Parathyroid adenoma (tissue), 2 donors: ENCODE measurements at regions not wholly inside any gene's neighbourhood (a gene's known extent, or its start where the extent isn't known, plus 50 kb on each side); places are given as distances from the start of the nearest gene placed in this dataset.

Experiments used
- H2AFZ ChIP-seq: fragments of 300-600 bp; sonication (generic); one replicate; pipeline ENCODE4 v1.7.0; 2017; ENCODE audit warnings: antibody characterized with exemption, mild to moderate bottlenecking
- H3K27ac ChIP-seq: fragments of 300-600 bp; sonication (generic); one replicate; pipeline ENCODE4 v1.7.0; 2017
- H3K27me3 ChIP-seq: fragments of 300-600 bp; sonication (generic); one replicate; pipeline ENCODE4 v1.7.0; 2017; ENCODE audit warnings: low read length; ENCODE audit not compliant: control insufficient read depth, insufficient read depth
- H3K36me3 ChIP-seq: fragments of 300-600 bp; sonication (generic); one replicate; pipeline ENCODE4 v1.7.0; 2017; ENCODE audit warnings: low read length; ENCODE audit not compliant: control insufficient read depth, insufficient read depth
- H3K4me1 ChIP-seq: fragments of 300-600 bp; sonication (generic); one replicate; pipeline ENCODE4 v1.7.0; 2017; ENCODE audit warnings: control low read depth
- H3K4me2 ChIP-seq: fragments of 300-600 bp; sonication (generic); one replicate; pipeline ENCODE4 v1.7.0; 2017; ENCODE audit warnings: low read length
- H3K4me3 ChIP-seq: fragments of 300-600 bp; sonication (generic); one replicate; pipeline ENCODE4 v1.7.0; 2017; ENCODE audit warnings: low read depth, low read length
- H3K79me2 ChIP-seq: fragments of 300-600 bp; sonication (generic); one replicate; pipeline ENCODE4 v1.7.0; 2017; ENCODE audit warnings: control low read depth
- H3K9ac ChIP-seq: fragments of 300-600 bp; sonication (generic); one replicate; pipeline ENCODE4 v1.7.0; 2017; ENCODE audit warnings: mild to moderate bottlenecking
- H3K9me3 ChIP-seq: fragments of 300-600 bp; sonication (generic); one replicate; pipeline ENCODE4 v1.7.0; 2017; ENCODE audit warnings: low read length; ENCODE audit not compliant: control insufficient read depth
- TF ChIP-seq, protein P1 (sequence below): fragments of 300-600 bp; sonication (generic); IDR thresholded peaks from one replicate; pipeline ENCODE4 v1.7.0; 2017; ENCODE audit warnings: antibody characterized with exemption, mild to moderate bottlenecking
- donor health status: primary hyperparathyroidism.

DNA sequence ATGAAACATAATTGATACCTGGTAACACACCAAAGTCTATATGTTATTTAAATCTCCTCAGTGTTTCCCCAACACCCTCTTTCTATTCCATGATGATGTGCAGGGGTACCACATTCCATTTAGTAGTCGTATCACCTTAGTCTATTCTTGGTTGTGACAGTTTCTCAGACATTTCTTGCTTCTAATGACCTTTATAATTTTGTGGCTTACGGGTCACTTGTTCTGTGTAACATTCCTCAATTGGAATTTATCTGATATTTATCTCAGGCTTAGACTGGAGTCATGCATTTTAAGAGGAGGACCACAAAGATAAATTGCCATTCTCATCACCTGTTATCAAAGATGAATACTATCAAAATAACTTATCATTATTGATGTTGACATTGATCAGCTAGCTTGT, 679.6 kb downstream of the USP25 start:
- TF ChIP-seq, protein P1, sequence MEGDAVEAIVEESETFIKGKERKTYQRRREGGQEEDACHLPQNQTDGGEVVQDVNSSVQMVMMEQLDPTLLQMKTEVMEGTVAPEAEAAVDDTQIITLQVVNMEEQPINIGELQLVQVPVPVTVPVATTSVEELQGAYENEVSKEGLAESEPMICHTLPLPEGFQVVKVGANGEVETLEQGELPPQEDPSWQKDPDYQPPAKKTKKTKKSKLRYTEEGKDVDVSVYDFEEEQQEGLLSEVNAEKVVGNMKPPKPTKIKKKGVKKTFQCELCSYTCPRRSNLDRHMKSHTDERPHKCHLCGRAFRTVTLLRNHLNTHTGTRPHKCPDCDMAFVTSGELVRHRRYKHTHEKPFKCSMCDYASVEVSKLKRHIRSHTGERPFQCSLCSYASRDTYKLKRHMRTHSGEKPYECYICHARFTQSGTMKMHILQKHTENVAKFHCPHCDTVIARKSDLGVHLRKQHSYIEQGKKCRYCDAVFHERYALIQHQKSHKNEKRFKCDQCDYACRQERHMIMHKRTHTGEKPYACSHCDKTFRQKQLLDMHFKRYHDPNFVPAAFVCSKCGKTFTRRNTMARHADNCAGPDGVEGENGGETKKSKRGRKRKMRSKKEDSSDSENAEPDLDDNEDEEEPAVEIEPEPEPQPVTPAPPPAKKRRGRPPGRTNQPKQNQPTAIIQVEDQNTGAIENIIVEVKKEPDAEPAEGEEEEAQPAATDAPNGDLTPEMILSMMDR, result no peak
- Histone ChIP-seq H3K79me2 (no peaks in the 10 kb centered on the region), H3K27ac (no peak overlapping the region), H3K9me3 (no peaks in the 10 kb centered on the region), H3K4me2 (no peak overlapping the region), H3K27me3 (no peaks in the 10 kb centered on the region), H3K36me3 (no peaks in the 10 kb centered on the region), H2AFZ (no peak overlapping the region), H3K4me3 (no peak overlapping the region), H3K4me1 (no peaks in the 10 kb centered on the region), H3K9ac (no peak overlapping the region)

DNA sequence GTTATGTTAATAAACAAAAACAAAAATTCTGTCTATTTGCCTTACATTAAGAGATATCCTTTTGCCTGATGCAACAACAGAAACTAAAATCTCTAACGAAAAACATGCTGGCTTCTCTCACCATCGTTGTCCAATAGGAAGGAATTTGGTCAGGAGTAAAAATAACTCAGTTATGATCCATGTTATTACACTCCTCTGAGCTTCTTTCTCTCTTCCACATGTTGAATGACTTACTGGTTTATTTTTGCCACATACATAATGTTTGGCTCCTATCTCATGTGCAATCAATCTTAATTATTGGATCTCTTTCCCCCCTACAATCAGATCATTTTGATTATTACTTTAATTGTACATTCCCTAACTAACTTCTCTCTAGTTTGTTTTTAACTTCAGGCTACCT, 688.4 kb downstream of the USP25 start:
- Histone ChIP-seq H3K27ac (no peak overlapping the region), H3K9ac (no peak overlapping the region), H2AFZ (no peak overlapping the region), H3K9me3 (no peaks in the 10 kb centered on the region), H3K4me2 (no peak overlapping the region), H3K36me3 (no peaks in the 10 kb centered on the region), H3K79me2 (no peaks in the 10 kb centered on the region), H3K4me3 (no peak overlapping the region), H3K27me3 (no peaks in the 10 kb centered on the region), H3K4me1 (no peaks in the 10 kb centered on the region)
- TF ChIP-seq, protein P1, result no peak

DNA sequence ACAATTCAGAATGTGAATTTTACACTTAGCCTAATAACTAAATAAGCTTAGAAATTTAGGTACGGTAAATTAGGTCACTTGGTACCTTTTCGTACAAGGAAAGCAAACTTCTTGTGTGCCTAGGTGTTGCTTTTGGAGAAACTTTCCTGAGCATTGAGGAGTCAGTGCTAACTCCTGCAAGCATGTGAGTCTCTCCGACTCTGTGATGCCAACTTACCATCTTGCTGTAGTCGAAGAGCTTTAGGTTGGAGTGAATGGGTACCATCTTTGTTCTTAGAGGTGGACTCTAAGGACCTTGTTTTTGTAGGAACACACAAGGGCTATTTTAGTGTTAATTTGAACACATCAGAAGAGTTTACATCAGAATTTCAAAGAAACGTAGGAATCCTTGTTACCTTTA, 688.9 kb downstream of the USP25 start:
- Histone ChIP-seq H3K27me3 (no peaks in the 10 kb centered on the region), H3K36me3 (no peaks in the 10 kb centered on the region), H3K9me3 (no peaks in the 10 kb centered on the region), H3K4me2 (no peak overlapping the region), H3K9ac (no peak overlapping the region), H3K79me2 (no peaks in the 10 kb centered on the region), H3K4me1 (no peaks in the 10 kb centered on the region), H3K27ac (no peak overlapping the region), H3K4me3 (no peak overlapping the region), H2AFZ (no peak overlapping the region)
- TF ChIP-seq, protein P1, result no peak

DNA sequence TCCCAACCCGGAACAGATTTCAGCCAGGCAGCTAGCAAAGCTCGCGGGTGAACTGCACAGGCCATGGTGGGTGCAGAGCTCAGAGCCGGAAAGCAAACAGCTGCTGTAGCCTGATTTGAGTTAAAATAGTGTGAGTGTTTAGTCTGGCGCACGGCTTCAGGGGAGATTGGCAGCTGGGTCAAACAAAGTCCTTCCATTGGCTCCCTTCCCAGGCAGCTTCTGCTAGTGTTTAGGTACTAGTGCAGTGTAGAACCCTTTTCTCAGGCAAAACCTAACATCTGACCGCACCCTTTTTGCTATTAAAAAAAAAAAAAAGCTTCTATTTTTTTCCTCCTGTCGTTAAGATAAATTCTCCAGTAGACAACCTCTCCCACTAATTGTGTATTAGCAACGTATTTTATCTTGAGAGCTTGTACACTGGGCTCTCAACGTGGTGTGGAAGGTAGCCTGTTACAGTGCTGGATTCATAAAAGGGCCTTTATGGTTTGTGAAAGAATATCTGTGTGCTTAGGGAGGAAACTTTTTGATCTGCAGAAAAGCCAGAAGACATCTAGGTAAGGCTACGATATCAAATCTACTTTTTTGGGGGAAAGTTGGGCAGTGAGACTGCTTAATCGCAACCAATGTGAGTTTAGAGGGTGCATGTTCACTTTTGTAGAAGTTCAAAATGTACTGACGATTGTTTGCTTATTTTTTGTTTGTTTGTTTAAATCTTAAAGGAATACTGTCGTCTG, 689.6 kb downstream of the USP25 start:
- TF ChIP-seq, protein P1, result no peak

More for the DNA sequence above, 689.6 kb downstream of the USP25 start:
- Histone ChIP-seq H3K27me3 (no peaks in the 10 kb centered on the region), H2AFZ (no peak overlapping the region), H3K9me3 (no peaks in the 10 kb centered on the region), H3K79me2 (no peaks in the 10 kb centered on the region), H3K4me1 (no peaks in the 10 kb centered on the region), H3K36me3 (no peaks in the 10 kb centered on the region), H3K4me3 (peak overlapping the region; percentile 9), H3K9ac (no peak overlapping the region), H3K27ac (no peak overlapping the region), H3K4me2 (no peak overlapping the region)
